HepG2 (cell line): ENCODE measurements at regions not wholly inside any gene's neighbourhood (a gene's known extent, or its start where the extent isn't known, plus 50 kb on each side); places are given as distances from the start of the nearest gene placed in this dataset.

Source experiments
- ATAC-seq: fragments of 200-7000 bp; cut with Tn5 transposase; 3 replicates; pipeline ENCODE4 v1.9.1; 2020; ENCODE audit warnings: mild to moderate bottlenecking, moderate library complexity
- BruUV-seq: library from RNA; stranded (reverse); fragments of 400-500 nt; replicated peaks from 2 replicates; lab custom pipeline; 2021; lab: Mats Ljungman, UMichigan
- CTCF ChIA-PET: fragments of 300-600 bp; formaldehyde crosslinking; extraction: SDS; loops from one replicate; lab custom pipeline; 2021; ENCODE audit warnings: low total read pairs, inconsistent platforms, low intra/inter-chr PET ratio; lab: Yijun Ruan, JAX
- POLR2A ChIA-PET: fragments of 350-600 bp; sonication (Branson Sonifier 250); formaldehyde crosslinking; loops from one replicate; lab custom pipeline; 2020; ENCODE audit warnings: antibody characterized with exemption, inconsistent platforms; lab: Yijun Ruan, JAX
- DNase-seq: peaks from one replicate; pipeline ENCODE4 v3.0.0-alpha.2; 2015; ENCODE audit warnings: low spot score
- FAIRE-seq: peaks from 3 replicates; lab custom pipeline; 2011; peaks lifted over from hg19 to GRCh38; lab: Jason Lieb, UNC
- H2AFZ ChIP-seq: one replicate; pipeline ENCODE4 v1.6.1; 2011; ENCODE audit warnings: low read length, inconsistent platforms
- H3K27ac ChIP-seq: fragments of 300-600 bp; 3 replicates; pipeline ENCODE4 v1.8.0; 2011; ENCODE audit warnings: mixed run types, mild to moderate bottlenecking, mixed read lengths, low read length, inconsistent platforms; ENCODE audit not compliant: insufficient read depth; ENCODE audit errors: extremely low read length
- H3K27me3 ChIP-seq, 2 experiments: fragments of 200-600 bp in 1 of 2; 2 replicates in 1 of 2; 3 replicates in 1 of 2; pipeline versions ENCODE4 v1.6.0 to v1.8.0; 2011; ENCODE audit warnings: low read length in 2 of 2, mild to moderate bottlenecking in 2 of 2, moderate library complexity in 2 of 2, inconsistent platforms in 1 of 2; ENCODE audit not compliant: insufficient read depth in 2 of 2, control insufficient read depth in 1 of 2
- H3K36me3 ChIP-seq, 2 experiments: fragments of 200-600 bp in 1 of 2; replicated peaks in 1 of 2; 2 replicates in 1 of 2; 3 replicates in 1 of 2; pipeline versions ENCODE4 v1.5.1 to v1.8.0; 2011; ENCODE audit warnings: low read length in 2 of 2, inconsistent platforms in 1 of 2; ENCODE audit not compliant: insufficient read depth in 2 of 2, control insufficient read depth in 1 of 2
- H3K4me1 ChIP-seq: 2 replicates; pipeline ENCODE4 v1.5.1; 2012; ENCODE audit warnings: low read length, inconsistent platforms; ENCODE audit not compliant: insufficient read depth
- H3K4me2 ChIP-seq: 2 replicates; pipeline ENCODE4 v1.6.0; 2011; ENCODE audit warnings: low read depth, low read length, inconsistent platforms
- H3K4me3 ChIP-seq, 3 experiments: fragments of 200-600 bp in 1 of 3; sonication (generic), shearing (Covaris generic) in 1 of 3; replicated peaks in 1 of 3; 2 replicates each; pipeline ENCODE4 v1.5.1; 2011 to 2016; ENCODE audit warnings: low read length in 3 of 3, inconsistent platforms in 2 of 3, low read depth in 2 of 3, mild to moderate bottlenecking in 2 of 3, control low read depth in 1 of 3, mixed read lengths in 1 of 3; ENCODE audit not compliant: insufficient read depth in 1 of 3
- H3K79me2 ChIP-seq: one replicate; pipeline ENCODE4 v1.6.1; 2011; ENCODE audit warnings: low read length, inconsistent platforms; ENCODE audit not compliant: insufficient read depth
- H3K9ac ChIP-seq: 2 replicates; pipeline ENCODE4 v1.6.0; 2011; ENCODE audit warnings: mild to moderate bottlenecking, low read depth, low read length, inconsistent platforms; ENCODE audit not compliant: insufficient read depth
- H3K9me3 ChIP-seq: 2 replicates; pipeline ENCODE4 v1.5.1; 2012; ENCODE audit warnings: mild to moderate bottlenecking, low read length
- H4K20me1 ChIP-seq: 2 replicates; pipeline ENCODE4 v1.6.0; 2011; ENCODE audit warnings: inconsistent platforms, mild to moderate bottlenecking, low read length, moderate library complexity; ENCODE audit not compliant: insufficient read depth
- ADNP ChIP-seq: sonication (generic); formaldehyde crosslinking; IDR thresholded peaks from 2 replicates; pipeline ENCODE4 v1.4.0; 2020; ENCODE audit warnings: missing genetic modification reagents
- AKNA ChIP-seq: sonication (generic); formaldehyde crosslinking; IDR thresholded peaks from 2 replicates; pipeline ENCODE4 v1.4.0; 2020; ENCODE audit warnings: missing genetic modification reagents, borderline replicate concordance
- CENPBD1 ChIP-seq: sonication (generic); formaldehyde crosslinking; IDR thresholded peaks from 2 replicates; pipeline ENCODE4 v1.8.0; 2022; ENCODE audit warnings: missing genetic modification reagents, low read depth, mild to moderate bottlenecking, borderline replicate concordance
- KLF15 ChIP-seq: sonication (generic); formaldehyde crosslinking; IDR thresholded peaks from 2 replicates; pipeline ENCODE4 v1.8.1; 2023; ENCODE audit warnings: borderline replicate concordance, mild to moderate bottlenecking, inconsistent platforms, missing genetic modification reagents, mixed read lengths
- NFYB ChIP-seq: sonication (generic); formaldehyde crosslinking; IDR thresholded peaks from 2 replicates; pipeline ENCODE4 v1.4.0; 2020; ENCODE audit warnings: missing genetic modification reagents
- PHF8 ChIP-seq: sonication (generic); formaldehyde crosslinking; IDR thresholded peaks from 2 replicates; pipeline ENCODE4 v1.5.0; 2020; ENCODE audit warnings: missing genetic modification reagents
- PPARG ChIP-seq: conservative IDR thresholded peaks from 2 replicates; pipeline ENCODE4 v1.6.1; 2016; ENCODE audit warnings: missing biosample characterization, missing genetic modification reagents
- ZMYM2 ChIP-seq: sonication (generic); formaldehyde crosslinking; IDR thresholded peaks from 2 replicates; pipeline ENCODE4 v1.8.0; 2022; ENCODE audit warnings: mild to moderate bottlenecking, missing genetic modification reagents
- ZNF44 ChIP-seq: sonication (generic); formaldehyde crosslinking; IDR thresholded peaks from 2 replicates; pipeline ENCODE4 v1.5.1; 2020; ENCODE audit warnings: mild to moderate bottlenecking, missing genetic modification reagents
- ZNF468 ChIP-seq: sonication (generic); formaldehyde crosslinking; IDR thresholded peaks from 2 replicates; pipeline ENCODE4 v1.8.0; 2022; ENCODE audit warnings: mild to moderate bottlenecking, moderate library complexity, missing genetic modification reagents
- ZNF512B ChIP-seq: sonication (generic); formaldehyde crosslinking; IDR thresholded peaks from 2 replicates; pipeline ENCODE4 v1.5.1; 2020; ENCODE audit warnings: missing genetic modification reagents, mild to moderate bottlenecking, borderline replicate concordance
- ZNF597 ChIP-seq: sonication (generic); formaldehyde crosslinking; IDR thresholded peaks from 2 replicates; pipeline ENCODE4 v1.5.0; 2020; ENCODE audit warnings: missing genetic modification reagents
- ZNF644 ChIP-seq: IDR thresholded peaks from 2 replicates; pipeline ENCODE4 v1.6.1; 2016; ENCODE audit warnings: low read depth
- ZNF784 ChIP-seq: sonication (generic); formaldehyde crosslinking; IDR thresholded peaks from 2 replicates; pipeline ENCODE4 v1.5.1; 2020; ENCODE audit warnings: missing genetic modification reagents, mild to moderate bottlenecking, borderline replicate concordance
- ZSCAN21 ChIP-seq: sonication (generic); formaldehyde crosslinking; IDR thresholded peaks from 2 replicates; pipeline ENCODE4 v1.8.0; 2022; ENCODE audit warnings: mild to moderate bottlenecking, missing genetic modification reagents, moderate library complexity, borderline replicate concordance
- WGBS: methylation state at CpG from one replicate; pipeline ENCODE4 v1.1.6; 2017; ENCODE audit warnings: low lambda C conversion rate; 5-methylcytosine and 5-hydroxymethylcytosine counted together
- in situ Hi-C: cut with HindIII; loops from 2 replicates; pipeline ENCODE4 v1.10.0; 2017; ENCODE audit warnings: low pct_unique_long_range_greater_than_20kb; ENCODE audit not compliant: extremely low pct_ligation_motif_present
- intact Hi-C: fragments of 100-400 bp; cut with micrococcal nuclease; formaldehyde crosslinking; loops from one replicate; pipeline ENCODE4 v1.10.0; 2022; ENCODE audit not compliant: unreplicated experiment

- Histone ChIP-seq H3K27me3 (no peaks in the 10 kb centered on the region), H3K4me1 (no peaks in the 10 kb centered on the region), H3K27ac (no peak overlapping the region), H4K20me1 (no peaks in the 10 kb centered on the region), H3K36me3 (no peaks in the 10 kb centered on the region), H3K9ac (no peak overlapping the region), H3K9me3 (no peaks in the 10 kb centered on the region), H3K4me2 (no peak overlapping the region), H3K79me2 (no peaks in the 10 kb centered on the region), H2AFZ (no peak overlapping the region), H3K4me3 (no peak overlapping the region)
- ATAC-seq (no peak), FAIRE-seq (no peak), DNase-seq (no peak)
- ChIA-PET CTCF (no interaction called here), POLR2A (no interaction called here)
- BruUV-seq = no TSS peak
- intact Hi-C loops = no loop called here
- WGBS = 17% methylated on average over 2 of the region's 2 CpGs
- TF ChIP-seq ZNF512B (CRISPR knock-in tag) = no peak
- TF ChIP-seq ZNF784 = no peak
- TF ChIP-seq ZNF644 = no peak
- no peak for TF ChIP-seq ZMYM2 (CRISPR knock-in tag)
- TF ChIP-seq KLF15 (CRISPR knock-in tag) = no peak
- TF ChIP-seq ZNF468 (CRISPR knock-in tag) = no peak
- TF ChIP-seq ZSCAN21 (CRISPR knock-in tag) = no peak
- no peak for TF ChIP-seq NFYB (CRISPR knock-in tag)
- no peak for TF ChIP-seq PHF8
- no peak for TF ChIP-seq ZNF44 (CRISPR knock-in tag)
- TF ChIP-seq ZNF597 = no peak
- no peak for TF ChIP-seq PPARG (CRISPR knock-in tag)
- TF ChIP-seq CENPBD1 (CRISPR knock-in tag) = no peak
- TF ChIP-seq AKNA (CRISPR knock-in tag) = no peak
- TF ChIP-seq ADNP (CRISPR knock-in tag) = no peak
- in situ Hi-C loops = no loop called here
Observed at GRCh38 chr2:164221473-164221872, 399.8 kb downstream of the GRB14 start.
